ENCODE measurements at regions not wholly inside any gene's neighbourhood (a gene's known extent, or its start where the extent isn't known, plus 50 kb on each side); places are given as distances from the start of the nearest gene placed in this dataset.

DNA sequence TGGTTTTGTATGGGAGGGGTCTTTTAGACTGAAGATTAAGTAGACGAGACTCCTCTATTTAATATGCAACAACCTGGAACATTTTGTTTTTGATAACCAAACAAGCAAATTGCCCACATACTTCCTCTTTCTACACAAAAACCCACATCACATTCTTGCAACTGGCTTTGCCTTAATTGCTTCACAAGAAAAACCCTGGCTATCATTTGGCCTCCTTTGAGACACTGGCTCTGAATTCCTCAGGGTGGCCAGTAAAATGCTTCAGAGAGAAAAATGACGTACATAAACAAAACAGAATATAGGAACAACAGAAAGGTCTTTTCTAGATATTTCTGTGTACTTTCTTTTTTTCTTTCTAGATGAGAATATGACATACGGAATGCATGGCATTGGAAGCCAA, 103.0 kb downstream of the TRIB2 start:
- TF ChIP-seq, protein P1, sequence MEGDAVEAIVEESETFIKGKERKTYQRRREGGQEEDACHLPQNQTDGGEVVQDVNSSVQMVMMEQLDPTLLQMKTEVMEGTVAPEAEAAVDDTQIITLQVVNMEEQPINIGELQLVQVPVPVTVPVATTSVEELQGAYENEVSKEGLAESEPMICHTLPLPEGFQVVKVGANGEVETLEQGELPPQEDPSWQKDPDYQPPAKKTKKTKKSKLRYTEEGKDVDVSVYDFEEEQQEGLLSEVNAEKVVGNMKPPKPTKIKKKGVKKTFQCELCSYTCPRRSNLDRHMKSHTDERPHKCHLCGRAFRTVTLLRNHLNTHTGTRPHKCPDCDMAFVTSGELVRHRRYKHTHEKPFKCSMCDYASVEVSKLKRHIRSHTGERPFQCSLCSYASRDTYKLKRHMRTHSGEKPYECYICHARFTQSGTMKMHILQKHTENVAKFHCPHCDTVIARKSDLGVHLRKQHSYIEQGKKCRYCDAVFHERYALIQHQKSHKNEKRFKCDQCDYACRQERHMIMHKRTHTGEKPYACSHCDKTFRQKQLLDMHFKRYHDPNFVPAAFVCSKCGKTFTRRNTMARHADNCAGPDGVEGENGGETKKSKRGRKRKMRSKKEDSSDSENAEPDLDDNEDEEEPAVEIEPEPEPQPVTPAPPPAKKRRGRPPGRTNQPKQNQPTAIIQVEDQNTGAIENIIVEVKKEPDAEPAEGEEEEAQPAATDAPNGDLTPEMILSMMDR (IDR thresholded peaks at IDR 0.05; ENCODE audit: borderline replicate concordance, extremely low read depth, low read length, poor library complexity, severe bottlenecking) = no peak
- no peak for TF ChIP-seq EZH2 (IDR thresholded peaks at IDR 0.05; ENCODE audit: borderline replicate concordance, low read depth, low read length, severe bottlenecking)
